ENCODE measurements at regions not wholly inside any gene's neighbourhood (a gene's known extent, or its start where the extent isn't known, plus 50 kb on each side); places are given as distances from the start of the nearest gene placed in this dataset.

DNA sequence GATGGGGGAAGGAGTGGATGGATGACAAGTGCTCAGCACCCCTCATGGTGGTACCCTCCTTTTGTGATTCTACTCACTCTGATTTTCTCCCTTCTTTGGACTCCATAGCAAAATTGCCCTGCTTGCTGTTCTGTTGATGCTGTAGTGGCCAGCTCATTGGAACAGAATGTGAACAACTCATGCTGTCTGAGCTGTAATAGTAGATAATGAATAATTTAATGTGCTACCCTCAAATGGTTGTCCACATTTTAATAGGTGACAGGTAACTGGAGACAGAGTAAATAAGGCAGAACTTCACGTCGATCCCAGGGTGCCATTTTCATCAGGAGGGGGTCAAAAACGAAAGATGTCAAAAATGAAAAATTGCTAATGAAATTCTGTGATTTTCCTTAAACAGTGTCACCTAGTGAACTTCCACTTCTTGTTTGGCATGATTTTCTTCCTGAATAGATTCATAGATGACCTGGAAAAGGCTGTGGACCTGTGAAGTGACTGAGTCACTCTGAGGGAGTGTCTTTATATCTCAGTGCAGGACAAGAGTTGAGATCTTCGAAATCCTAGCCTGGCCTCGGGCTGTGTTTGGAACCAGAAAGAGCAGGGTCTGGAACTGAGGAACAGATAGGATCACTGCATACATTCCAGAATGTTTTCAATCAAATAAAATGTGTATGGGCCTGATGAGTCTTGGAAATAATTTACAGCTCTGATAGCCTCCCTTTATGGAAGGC lies 270.2 kb downstream of the PSAT1 start:
- DNase-seq = no peak

DNA sequence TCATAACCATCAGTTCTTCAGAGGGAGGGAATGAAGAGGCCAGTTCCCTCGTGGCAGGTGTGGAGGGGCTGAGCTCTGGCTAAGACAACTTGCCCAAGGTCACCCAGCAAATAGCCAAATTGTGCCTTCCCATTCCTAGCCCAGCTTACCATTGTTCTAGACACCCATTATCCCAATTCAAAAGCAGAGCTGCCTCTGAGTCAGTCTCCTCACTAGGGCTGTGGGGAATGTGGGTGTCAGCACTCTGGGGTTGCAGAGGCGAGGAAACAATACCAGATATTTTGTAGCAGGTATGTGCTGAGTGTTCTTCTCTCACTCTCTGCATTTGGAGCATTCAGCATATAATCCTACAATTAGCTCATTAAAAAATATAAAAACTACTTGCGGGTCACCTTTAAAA lies 270.8 kb downstream of the PSAT1 start:
- DNase-seq = no peak

GRCh38 chr9:78568774-78569173 lies 271.8 kb downstream of the PSAT1 start:
- no peak for DNase-seq

GRCh38 chr9:78572266-78572665 lies 275.3 kb downstream of the PSAT1 start:
- DNase-seq = no peak

DNA sequence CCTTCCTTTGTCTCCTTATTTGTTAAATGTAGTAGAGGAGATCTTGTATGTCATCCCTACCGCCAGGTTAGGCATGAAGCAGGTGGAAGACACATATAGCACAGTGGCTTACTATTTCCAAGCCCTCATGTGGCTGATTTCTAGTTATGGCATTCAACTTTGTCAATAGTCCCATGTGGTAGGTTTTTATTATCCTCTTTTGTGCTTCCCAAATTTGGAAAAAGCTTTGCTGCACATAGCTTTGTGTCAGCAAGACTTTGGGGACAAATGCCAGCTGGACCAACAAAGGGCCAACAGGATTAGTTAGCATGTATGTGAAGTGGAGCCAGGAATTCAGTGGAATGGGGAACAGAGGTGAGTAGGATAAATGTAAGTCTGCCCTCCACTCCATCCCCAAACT lies 276.3 kb downstream of the PSAT1 start:
- DNase-seq = no peak

- no peak for DNase-seq
Measured at GRCh38 chr9:78573669-78574068, 276.7 kb downstream of the PSAT1 start.

DNA sequence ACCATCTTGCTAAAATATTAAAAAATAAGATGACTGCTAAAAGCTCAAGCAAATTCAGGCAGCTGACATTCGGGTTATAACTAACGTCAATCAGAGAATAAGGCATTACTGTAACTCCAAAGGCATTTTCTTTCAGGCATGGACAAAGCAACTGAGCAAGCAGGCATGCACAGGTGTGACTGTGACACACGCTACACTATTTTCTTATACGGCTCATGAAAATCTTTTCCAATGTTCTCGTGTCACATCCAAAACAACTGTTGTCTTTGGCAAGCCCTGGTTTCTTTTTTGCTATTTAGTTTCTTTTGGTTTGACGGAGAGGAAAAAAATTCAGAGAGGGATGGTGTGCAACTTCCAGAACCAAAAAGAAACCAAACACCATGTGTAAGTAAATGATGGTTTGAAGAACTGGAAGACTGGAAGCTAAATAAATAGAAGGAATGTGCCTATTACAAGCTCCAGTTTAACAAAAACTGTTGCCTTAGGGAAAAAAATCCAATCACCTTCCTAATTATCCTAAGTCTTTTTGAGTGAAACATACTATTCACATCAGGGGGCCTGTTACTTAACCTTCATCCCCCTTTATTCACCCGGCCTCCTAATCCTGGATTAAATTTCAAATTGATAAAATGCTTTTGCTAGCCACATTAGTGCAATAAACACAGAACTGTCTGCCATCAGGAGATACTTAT lies 277.6 kb downstream of the PSAT1 start:
- no peak for DNase-seq

DNA sequence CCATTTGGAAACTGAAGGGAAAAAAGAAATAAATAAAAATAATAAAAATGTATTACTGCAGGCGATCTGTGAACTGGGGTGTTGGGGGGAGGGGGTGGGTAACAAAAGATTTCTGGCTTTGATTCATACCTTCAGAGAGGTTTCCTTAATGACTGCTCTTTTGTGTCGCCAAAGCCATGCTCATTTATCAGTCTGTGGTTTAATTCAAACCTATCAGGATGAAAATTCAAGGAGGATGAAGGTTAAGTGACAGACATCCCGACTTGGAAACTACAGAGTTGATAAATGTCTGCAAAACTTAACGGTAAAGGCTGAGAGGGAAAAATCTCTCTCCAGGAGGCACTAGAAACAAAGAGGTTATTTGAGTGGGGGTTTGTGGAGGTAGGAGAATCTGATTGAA lies 278.2 kb downstream of the PSAT1 start:
- DNase-seq = no peak

GRCh38 chr9:78575771-78576170 lies 278.8 kb downstream of the PSAT1 start:
- DNase-seq = no peak

DNA sequence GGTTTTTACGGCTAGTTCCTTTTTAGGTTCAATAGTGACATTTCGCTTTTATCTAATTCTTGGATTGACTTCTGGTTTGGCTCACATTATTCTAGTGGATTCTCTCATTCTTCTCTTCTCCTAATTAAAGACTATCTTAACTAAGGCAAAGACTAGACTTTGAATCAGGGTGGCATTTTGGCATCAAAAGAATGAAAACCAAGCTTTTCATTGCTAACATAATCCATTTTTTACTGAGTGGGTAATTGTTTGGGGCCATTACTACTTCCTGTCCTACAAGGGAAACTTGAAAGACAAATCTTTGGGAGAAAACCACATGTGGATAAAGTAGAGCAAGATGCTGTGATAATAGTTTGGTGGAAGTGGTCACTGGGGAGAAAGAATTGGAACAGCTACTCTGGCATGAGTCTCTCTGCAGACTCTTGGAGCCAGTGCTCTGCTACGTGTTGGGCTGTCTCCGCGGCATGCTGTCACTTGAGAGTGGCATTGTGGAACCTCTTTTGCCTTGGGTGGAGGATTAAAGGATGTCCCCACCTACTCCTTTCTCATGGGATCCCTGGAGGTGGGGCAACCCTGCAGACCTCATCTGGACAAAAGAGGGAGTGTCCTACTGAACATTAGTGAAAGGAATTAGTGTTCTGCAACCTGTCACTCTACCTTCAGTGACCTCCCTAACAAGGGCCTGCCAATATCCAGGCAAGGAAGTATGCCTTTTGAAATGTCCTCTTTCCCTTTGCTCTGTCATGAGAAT lies 280.4 kb downstream of the PSAT1 start:
- DNase-seq = no peak

GRCh38 chr9:78578072-78578471 lies 281.1 kb downstream of the PSAT1 start:
- no peak for DNase-seq

DNA sequence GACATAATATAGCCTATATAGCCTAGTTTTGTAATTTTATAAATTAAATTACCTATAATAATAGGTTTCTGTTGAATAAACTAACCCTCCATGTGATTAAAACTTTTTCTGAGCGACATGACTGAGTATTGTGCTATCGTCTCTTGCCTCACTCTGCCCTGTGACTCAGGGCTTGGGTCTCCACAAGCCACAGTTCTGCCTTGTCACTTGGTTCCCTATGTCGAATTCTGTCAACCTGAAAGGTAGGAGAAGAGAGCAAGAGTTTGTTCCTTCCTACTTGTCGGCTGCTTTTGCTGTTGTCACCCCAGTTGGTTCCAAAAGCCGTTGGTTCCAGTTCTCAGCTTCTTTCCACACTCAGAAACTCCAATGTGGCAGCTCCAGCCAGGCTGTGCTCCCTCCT lies 285.9 kb downstream of the PSAT1 start:
- DNase-seq = no peak

GRCh38 chr9:78584589-78584988 lies 287.7 kb downstream of the PSAT1 start:
- no peak for DNase-seq

- no peak for DNase-seq
Measured at GRCh38 chr9:78585909-78586308, 289.0 kb downstream of the PSAT1 start.

GRCh38 chr9:78590068-78590467 lies 293.1 kb downstream of the PSAT1 start:
- no peak for DNase-seq

DNA sequence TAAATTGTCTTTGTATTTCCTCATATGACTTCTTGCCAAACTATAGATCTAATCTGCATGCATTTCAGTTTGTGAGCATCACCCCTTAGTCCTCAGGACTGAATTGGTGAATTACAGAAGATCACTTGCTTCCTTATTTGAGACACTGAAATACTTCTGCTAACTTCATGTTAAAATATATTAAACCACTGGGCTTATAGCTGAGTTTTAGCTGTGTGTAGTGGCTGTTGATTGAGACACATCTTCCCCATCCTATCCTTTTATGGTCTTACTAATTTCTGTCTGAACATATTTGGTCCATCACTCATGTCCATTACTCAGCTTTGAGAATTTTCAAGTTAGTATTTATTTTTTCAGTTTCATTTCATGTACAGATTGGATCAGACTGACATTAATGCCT lies 295.9 kb downstream of the PSAT1 start:
- peak; percentile 2 for DNase-seq

DNA sequence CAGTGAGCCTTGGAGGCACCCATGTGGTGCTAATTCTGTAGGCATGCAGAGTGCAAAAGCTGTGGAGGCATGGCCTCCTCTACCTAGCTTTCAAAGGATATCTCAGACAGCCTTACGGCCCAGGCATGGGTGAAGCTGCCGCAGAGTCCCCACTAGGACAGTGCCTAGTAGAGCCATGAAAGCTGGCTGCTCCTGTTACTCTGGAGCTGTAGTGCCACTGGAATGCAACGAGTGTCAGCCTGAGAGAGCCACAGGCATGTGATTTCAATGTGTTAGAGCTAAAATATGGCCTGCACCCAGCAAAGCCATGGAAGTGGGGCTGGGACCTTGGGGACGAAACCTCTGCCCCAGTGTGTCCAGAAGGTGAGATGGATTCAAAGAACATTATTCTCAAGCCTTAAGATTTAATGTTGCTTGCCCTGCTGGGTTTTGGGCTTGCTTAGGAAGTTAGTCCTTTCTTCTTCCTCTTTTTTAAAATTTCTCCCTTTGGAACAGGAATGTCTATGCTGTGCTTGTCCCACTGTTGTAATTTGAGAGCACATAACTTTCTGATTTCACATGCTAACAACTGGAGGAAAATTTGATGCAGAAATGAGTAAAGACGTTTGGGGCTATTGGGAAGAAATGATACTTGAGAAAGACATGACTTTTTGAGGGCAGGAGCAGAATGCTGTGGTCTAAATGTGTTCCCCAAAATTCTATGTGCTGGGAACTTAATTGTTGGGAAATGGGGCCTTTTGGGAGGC lies 298.4 kb downstream of the PSAT1 start:
- no peak for DNase-seq

DNA sequence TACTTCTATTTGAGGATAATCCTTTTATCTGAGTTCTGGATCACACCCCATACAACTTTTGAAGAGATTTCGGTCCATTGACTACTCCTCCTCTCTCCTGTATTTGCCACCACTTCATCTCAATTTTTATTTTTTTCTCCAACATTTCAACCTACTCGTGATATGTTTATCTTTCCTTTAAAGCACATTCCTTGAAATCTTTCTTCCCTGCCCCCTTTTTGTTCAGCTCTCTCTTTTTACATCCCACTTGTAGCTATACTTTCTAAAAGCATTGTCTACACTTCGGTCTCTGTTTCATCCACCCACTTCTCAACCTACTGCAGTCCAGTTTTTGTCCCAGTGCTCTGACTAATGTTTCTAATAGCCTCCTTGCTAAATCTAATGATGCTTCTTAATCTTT lies 299.4 kb downstream of the PSAT1 start:
- DNase-seq = no peak

GRCh38 chr9:78598120-78598519 lies 301.2 kb downstream of the PSAT1 start:
- no peak for DNase-seq

DNA sequence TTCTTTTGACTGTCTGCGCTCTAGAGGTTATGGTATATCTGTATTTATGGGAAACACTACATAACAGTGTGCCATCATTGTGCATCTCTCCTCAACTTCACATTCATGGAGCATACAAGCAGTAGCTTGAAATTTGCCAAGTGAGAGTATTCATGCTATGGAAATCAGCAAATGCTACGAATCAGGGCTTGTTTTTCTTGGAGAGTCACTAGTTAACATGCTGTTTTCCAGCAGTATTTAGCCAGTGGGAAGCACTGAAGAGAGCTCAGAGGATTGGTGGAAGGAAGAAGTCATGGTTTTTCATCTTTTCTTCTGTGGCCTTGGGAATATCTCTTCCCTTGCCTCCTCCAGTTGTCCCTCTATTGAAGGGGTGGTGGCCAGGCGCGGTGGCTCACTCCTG lies 303.0 kb downstream of the PSAT1 start:
- DNase-seq = no peak

DNA sequence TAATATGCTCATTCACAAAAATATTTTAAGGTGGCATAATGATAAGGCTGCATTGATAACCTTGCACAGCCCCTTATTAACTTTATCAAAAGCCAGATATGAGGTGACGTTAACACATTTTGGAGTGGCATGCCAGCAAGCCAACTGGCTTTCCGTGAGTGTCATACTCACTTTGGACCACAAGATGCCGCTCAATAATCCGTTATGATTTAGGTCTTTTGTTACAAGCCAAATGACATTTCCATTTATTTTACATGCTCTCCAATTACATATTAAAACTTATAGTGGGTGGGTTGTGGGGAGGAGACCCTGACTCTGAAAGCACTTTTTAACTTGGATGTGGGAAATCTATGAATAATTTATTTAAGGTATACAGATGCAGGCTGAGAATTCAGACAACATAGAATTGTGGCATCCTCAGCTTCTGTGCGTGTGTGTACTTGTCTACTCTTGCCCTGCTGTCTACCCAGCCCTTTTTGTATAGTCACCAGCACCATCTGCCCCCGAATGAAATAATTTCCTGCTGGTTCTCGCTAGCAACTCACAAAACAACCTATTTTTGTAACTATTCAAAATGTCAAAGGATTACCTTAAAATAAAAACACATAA lies 305.1 kb downstream of the PSAT1 start:
- DNase-seq = peak; percentile 50

DNA sequence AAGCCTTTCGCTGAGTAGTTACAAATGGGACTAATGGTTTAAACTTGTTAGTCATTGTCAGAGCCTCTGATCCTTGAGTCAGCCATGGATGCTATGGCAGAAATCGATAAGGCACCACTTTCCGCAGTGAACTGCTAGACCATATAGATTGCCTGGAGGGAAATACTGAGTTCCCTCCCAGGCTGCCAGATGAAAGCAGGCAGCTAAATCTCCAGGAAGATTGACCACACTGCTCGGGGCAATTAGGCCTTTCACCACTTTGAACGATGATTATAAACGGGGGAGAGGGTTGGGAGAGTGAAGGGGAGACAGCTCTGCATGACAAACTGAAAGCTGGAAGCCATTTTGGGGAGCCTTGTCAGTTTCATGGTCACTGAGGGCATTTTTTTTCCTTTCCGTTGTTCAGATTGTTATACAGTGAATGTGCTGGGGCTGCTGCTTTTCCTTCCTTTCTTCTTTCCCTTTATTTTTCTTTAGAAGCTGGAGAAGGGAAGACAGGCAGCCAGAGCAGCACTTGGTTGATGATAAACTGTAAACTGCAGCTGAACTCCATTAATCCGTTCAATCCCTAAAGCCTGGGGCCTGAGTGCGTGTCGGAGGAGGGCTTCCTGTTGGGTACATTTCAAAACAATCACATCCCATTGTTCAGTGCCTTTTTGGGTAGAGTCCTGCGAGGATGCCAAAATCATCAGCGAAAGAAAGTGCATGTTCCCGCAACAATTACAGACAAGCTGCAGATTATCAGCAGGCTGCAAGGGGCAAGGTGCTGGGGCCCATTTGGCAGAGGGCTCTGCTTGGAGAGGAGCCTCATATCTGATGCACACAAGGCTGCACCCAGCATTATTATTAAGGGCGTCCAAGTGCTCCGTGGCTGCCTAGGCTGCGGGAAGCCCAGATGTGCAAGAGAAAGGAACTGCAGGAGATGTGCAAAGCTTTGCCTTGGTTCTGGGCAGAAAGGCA lies 308.4 kb downstream of the PSAT1 start:
- no peak for DNase-seq

Data from inflammatory macrophage treated with lipopolysaccharide for 4 hours (primary cell).